ENCODE measurements at regions not wholly inside any gene's neighbourhood (a gene's known extent, or its start where the extent isn't known, plus 50 kb on each side); places are given as distances from the start of the nearest gene placed in this dataset.

DNA sequence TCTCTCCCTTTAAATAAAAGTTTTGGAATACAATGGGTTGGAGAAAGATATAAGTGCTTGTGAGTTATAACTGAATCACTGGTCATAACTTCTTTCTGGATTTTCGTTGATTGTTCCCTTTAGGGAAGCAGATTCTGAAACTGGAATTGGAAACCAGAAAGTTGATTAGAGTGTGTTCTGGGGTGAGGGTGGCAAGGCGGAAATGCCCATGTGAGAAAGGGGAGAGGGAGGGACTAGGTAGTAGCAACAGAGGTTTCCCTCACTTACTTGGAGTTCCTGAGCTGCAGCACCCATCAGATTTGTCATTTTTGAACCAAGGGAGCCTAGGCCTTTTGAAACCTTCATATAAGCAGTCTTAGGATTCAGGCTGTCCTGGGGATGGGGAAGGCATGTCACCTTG is 453.4 kb downstream of the KCNJ3 start:
- intact Hi-C loops (cut with micrococcal nuclease), result no loop called here
- Histone ChIP-seq H3K36me3 (ENCODE audit: low read depth, low read length) (no peaks in the 10 kb centered on the region), H4K20me1 (ENCODE audit: low read length) (no peaks in the 10 kb centered on the region), H3K4me1 (ENCODE audit: insufficient read depth, low read length) (no peaks in the 10 kb centered on the region), H3K4me3 (ENCODE audit: low read length) (no peak overlapping the region), H3K9me3 (ENCODE audit: low read length) (0 out of 2 replicates have a peak, but pooled peaks cover 7% of the 10 kb centered on the region), H3K9me2 (replicated peaks; ENCODE audit: low read length) (no peaks in the 10 kb centered on the region), H2AFZ (ENCODE audit: low read length) (no peak overlapping the region), H3K9ac (ENCODE audit: low read length) (no peak overlapping the region), H3F3A (ENCODE audit: low read length, unreplicated experiment) (no peaks in the 10 kb centered on the region), H3K27me3 (ENCODE audit: low read length) (no peaks in the 10 kb centered on the region), H3K27ac (ENCODE audit: low read length) (no peak overlapping the region), H3K79me2 (ENCODE audit: low read length) (no peaks in the 10 kb centered on the region), H3K4me2 (ENCODE audit: low read length) (no peak overlapping the region)
- TF ChIP-seq EZH2phosphoT487 (IDR thresholded peaks at IDR 0.05; ENCODE audit: borderline replicate concordance, low read length) (no peak), EZH2 (IDR thresholded peaks at IDR 0.05; ENCODE audit: low read length, unreplicated experiment) (no peak)
- TF ChIP-seq, protein P1, sequence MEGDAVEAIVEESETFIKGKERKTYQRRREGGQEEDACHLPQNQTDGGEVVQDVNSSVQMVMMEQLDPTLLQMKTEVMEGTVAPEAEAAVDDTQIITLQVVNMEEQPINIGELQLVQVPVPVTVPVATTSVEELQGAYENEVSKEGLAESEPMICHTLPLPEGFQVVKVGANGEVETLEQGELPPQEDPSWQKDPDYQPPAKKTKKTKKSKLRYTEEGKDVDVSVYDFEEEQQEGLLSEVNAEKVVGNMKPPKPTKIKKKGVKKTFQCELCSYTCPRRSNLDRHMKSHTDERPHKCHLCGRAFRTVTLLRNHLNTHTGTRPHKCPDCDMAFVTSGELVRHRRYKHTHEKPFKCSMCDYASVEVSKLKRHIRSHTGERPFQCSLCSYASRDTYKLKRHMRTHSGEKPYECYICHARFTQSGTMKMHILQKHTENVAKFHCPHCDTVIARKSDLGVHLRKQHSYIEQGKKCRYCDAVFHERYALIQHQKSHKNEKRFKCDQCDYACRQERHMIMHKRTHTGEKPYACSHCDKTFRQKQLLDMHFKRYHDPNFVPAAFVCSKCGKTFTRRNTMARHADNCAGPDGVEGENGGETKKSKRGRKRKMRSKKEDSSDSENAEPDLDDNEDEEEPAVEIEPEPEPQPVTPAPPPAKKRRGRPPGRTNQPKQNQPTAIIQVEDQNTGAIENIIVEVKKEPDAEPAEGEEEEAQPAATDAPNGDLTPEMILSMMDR (conservative IDR thresholded peaks at IDR 0.05; ENCODE audit: low read depth, low read length), result no peak
- CTCF ChIA-PET, result no interaction called here
- ATAC-seq, result no peak
- POLR2A ChIA-PET (ENCODE audit: unreplicated experiment), result no interaction called here
- DNase-seq, result no peak
- no TSS peak for BruUV-seq (replicated peaks)

DNA sequence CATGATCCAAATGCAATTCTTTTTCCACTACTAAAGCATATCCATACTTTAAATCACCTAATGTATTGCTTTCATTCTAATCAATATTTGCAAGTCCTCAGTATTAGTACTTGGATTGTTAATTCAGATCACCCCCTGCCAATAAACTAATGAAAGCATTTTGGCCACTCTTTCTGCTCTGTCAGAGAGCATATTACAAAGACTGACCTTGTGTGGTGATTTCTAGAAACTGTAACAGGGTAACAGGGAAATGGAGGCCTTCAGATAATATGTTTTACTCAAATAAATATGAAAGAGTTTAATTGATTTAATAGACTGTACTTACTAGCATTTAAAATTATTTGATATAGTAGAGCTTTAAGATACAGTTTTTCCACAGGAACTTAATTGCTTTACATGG is 453.0 kb downstream of the KCNJ3 start:
- no peak for TF ChIP-seq EZH2 (IDR thresholded peaks at IDR 0.05; ENCODE audit: low read length, unreplicated experiment)
- TF ChIP-seq, protein P1 (conservative IDR thresholded peaks at IDR 0.05; ENCODE audit: low read depth, low read length), result no peak
- no peak for TF ChIP-seq EZH2phosphoT487 (IDR thresholded peaks at IDR 0.05; ENCODE audit: borderline replicate concordance, low read length)
- no peak overlapping the region for H3K4me3 ChIP-seq (ENCODE audit: low read length)
- H3K4me2 ChIP-seq (ENCODE audit: low read length), result no peak overlapping the region
- no peaks in the 10 kb centered on the region for H3K36me3 ChIP-seq (ENCODE audit: low read depth, low read length)
- H3K9me3 ChIP-seq (ENCODE audit: low read length), result 0 out of 2 replicates have a peak, but pooled peaks cover 7% of the 10 kb centered on the region
- ATAC-seq, result no peak
- no peaks in the 10 kb centered on the region for H4K20me1 ChIP-seq (ENCODE audit: low read length)
- ChIA-PET POLR2A (ENCODE audit: unreplicated experiment) (no interaction called here), CTCF (no interaction called here)
- H3K27ac ChIP-seq (ENCODE audit: low read length), result no peak overlapping the region
- no peaks in the 10 kb centered on the region for H3K4me1 ChIP-seq (ENCODE audit: insufficient read depth, low read length)
- H3K9ac ChIP-seq (ENCODE audit: low read length), result no peak overlapping the region
- H3K9me2 ChIP-seq (replicated peaks; ENCODE audit: low read length), result no peaks in the 10 kb centered on the region
- H2AFZ ChIP-seq (ENCODE audit: low read length), result no peak overlapping the region
- H3K27me3 ChIP-seq (ENCODE audit: low read length), result no peaks in the 10 kb centered on the region
- DNase-seq, result no peak
- H3K79me2 ChIP-seq (ENCODE audit: low read length), result no peaks in the 10 kb centered on the region
- BruUV-seq (replicated peaks), result no TSS peak
- intact Hi-C loops (cut with micrococcal nuclease), result no loop called here
- H3F3A ChIP-seq (ENCODE audit: low read length, unreplicated experiment), result no peaks in the 10 kb centered on the region

DNA sequence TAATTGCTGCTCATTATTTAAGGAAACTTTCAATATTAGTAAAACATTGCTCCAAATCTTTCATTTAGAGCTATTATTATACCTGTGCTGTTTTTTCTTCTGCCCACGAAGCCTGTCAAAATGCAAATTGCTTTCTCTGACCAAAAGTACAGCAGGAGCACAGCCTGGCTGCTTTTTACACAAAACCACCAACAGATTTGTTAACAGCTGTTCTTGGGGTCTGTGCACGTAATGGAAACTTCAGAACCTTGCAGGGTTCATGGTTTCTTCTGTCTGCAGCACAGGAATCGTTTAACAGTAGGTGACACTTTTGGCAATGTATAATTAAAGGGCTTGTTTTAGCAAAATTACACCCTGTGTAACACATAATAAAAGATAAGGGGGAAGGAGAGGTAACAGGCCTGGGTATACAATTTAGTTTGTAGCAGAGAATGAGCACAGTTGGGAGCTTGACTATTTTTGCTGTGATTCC is 447.3 kb downstream of the KCNJ3 start:
- no peaks in the 10 kb centered on the region for H3K27me3 ChIP-seq (ENCODE audit: low read length)
- no peaks in the 10 kb centered on the region for H3K79me2 ChIP-seq (ENCODE audit: low read length)
- no peak for TF ChIP-seq EZH2 (IDR thresholded peaks at IDR 0.05; ENCODE audit: low read length, unreplicated experiment)
- TF ChIP-seq, protein P1 (conservative IDR thresholded peaks at IDR 0.05; ENCODE audit: low read depth, low read length), result no peak
- no peak for TF ChIP-seq EZH2phosphoT487 (IDR thresholded peaks at IDR 0.05; ENCODE audit: borderline replicate concordance, low read length)
- H4K20me1 ChIP-seq (ENCODE audit: low read length), result no peaks in the 10 kb centered on the region
- no peak overlapping the region for H2AFZ ChIP-seq (ENCODE audit: low read length)
- no peaks in the 10 kb centered on the region for H3K36me3 ChIP-seq (ENCODE audit: low read depth, low read length)
- ChIA-PET CTCF (no interaction called here), POLR2A (ENCODE audit: unreplicated experiment) (no interaction called here)
- intact Hi-C loops (cut with micrococcal nuclease), result no loop called here
- ATAC-seq (no peak), DNase-seq (no peak)
- BruUV-seq (replicated peaks), result no TSS peak
- H3K9me2 ChIP-seq (replicated peaks; ENCODE audit: low read length), result no peaks in the 10 kb centered on the region
- no peaks in the 10 kb centered on the region for H3F3A ChIP-seq (ENCODE audit: low read length, unreplicated experiment)
- H3K27ac ChIP-seq (ENCODE audit: low read length), result no peak overlapping the region
- no peak overlapping the region for H3K4me2 ChIP-seq (ENCODE audit: low read length)
- no peak overlapping the region for H3K4me3 ChIP-seq (ENCODE audit: low read length)
- H3K4me1 ChIP-seq (ENCODE audit: insufficient read depth, low read length), result no peaks in the 10 kb centered on the region
- 0 out of 2 replicates have a peak, but pooled peaks cover 7% of the 10 kb centered on the region for H3K9me3 ChIP-seq (ENCODE audit: low read length)
- no peak overlapping the region for H3K9ac ChIP-seq (ENCODE audit: low read length)
